WTC11 (cell line): ENCODE measurements at regions not wholly inside any gene's neighbourhood (a gene's known extent, or its start where the extent isn't known, plus 50 kb on each side); places are given as distances from the start of the nearest gene placed in this dataset.

Source experiments
- CTCF ChIP-seq: fragments of 200-600 bp; IDR thresholded peaks from 2 replicates; pipeline ENCODE4 v1.8.0; 2022; ENCODE audit warnings: antibody characterized with exemption
- PRDM15 ChIP-seq: sonication (generic); formaldehyde crosslinking; IDR thresholded peaks from 2 replicates; pipeline ENCODE4 v1.8.0; 2022; ENCODE audit warnings: missing genetic modification reagents

- TF ChIP-seq CTCF (no peak), PRDM15 (CRISPR knock-in tag) (no peak)
Observed at GRCh38 chr2:2409481-2409880, 78.4 kb upstream of the MYT1L start.
